ENCODE measurements at regions not wholly inside any gene's neighbourhood (a gene's known extent, or its start where the extent isn't known, plus 50 kb on each side); places are given as distances from the start of the nearest gene placed in this dataset.

DNA sequence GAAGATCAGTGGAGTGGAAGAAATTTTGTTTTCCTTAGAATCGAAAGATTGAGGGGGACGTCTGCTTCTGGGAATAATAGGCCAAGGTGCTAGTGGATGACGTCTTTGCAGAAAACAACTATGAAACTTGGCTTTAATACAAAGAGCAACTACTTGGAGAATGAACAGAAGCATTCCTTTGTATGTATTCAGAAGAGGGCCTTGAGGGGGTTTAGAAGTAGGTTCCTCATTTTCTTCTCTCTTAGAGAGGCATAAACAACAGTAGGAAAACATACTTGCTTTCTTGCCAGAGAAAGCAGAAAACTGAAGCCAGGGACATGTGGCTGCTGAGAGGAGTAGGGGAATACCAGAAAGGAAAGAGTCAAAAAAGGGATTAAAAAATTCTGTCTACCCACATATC, 167.8 kb downstream of the ZNF330 start:
- TF ChIP-seq, protein P1, sequence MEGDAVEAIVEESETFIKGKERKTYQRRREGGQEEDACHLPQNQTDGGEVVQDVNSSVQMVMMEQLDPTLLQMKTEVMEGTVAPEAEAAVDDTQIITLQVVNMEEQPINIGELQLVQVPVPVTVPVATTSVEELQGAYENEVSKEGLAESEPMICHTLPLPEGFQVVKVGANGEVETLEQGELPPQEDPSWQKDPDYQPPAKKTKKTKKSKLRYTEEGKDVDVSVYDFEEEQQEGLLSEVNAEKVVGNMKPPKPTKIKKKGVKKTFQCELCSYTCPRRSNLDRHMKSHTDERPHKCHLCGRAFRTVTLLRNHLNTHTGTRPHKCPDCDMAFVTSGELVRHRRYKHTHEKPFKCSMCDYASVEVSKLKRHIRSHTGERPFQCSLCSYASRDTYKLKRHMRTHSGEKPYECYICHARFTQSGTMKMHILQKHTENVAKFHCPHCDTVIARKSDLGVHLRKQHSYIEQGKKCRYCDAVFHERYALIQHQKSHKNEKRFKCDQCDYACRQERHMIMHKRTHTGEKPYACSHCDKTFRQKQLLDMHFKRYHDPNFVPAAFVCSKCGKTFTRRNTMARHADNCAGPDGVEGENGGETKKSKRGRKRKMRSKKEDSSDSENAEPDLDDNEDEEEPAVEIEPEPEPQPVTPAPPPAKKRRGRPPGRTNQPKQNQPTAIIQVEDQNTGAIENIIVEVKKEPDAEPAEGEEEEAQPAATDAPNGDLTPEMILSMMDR (IDR thresholded peaks at IDR 0.05), result no peak
- TF ChIP-seq, protein P2, sequence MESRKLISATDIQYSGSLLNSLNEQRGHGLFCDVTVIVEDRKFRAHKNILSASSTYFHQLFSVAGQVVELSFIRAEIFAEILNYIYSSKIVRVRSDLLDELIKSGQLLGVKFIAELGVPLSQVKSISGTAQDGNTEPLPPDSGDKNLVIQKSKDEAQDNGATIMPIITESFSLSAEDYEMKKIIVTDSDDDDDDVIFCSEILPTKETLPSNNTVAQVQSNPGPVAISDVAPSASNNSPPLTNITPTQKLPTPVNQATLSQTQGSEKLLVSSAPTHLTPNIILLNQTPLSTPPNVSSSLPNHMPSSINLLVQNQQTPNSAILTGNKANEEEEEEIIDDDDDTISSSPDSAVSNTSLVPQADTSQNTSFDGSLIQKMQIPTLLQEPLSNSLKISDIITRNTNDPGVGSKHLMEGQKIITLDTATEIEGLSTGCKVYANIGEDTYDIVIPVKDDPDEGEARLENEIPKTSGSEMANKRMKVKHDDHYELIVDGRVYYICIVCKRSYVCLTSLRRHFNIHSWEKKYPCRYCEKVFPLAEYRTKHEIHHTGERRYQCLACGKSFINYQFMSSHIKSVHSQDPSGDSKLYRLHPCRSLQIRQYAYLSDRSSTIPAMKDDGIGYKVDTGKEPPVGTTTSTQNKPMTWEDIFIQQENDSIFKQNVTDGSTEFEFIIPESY (IDR thresholded peaks at IDR 0.05; ENCODE audit: borderline replicate concordance, low read depth), result no peak
- TF ChIP-seq EZH2phosphoT487 (IDR thresholded peaks at IDR 0.05; ENCODE audit: borderline replicate concordance, low read depth), result no peak
- TF ChIP-seq, protein P3, sequence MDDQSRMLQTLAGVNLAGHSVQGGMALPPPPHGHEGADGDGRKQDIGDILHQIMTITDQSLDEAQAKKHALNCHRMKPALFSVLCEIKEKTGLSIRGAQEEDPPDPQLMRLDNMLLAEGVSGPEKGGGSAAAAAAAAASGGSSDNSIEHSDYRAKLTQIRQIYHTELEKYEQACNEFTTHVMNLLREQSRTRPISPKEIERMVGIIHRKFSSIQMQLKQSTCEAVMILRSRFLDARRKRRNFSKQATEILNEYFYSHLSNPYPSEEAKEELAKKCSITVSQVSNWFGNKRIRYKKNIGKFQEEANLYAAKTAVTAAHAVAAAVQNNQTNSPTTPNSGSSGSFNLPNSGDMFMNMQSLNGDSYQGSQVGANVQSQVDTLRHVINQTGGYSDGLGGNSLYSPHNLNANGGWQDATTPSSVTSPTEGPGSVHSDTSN (IDR thresholded peaks at IDR 0.05), result no peak
- TF ChIP-seq RXRA (IDR thresholded peaks at IDR 0.05; ENCODE audit: borderline replicate concordance, low read depth), result no peak
- TF ChIP-seq MXI1 (IDR thresholded peaks at IDR 0.05; ENCODE audit: low read depth, low read length), result no peak

Measured in SK-N-SH (cell line).